IMR-90 (cell line): ENCODE measurements at regions not wholly inside any gene's neighbourhood (a gene's known extent, or its start where the extent isn't known, plus 50 kb on each side); places are given as distances from the start of the nearest gene placed in this dataset.

Experiments used
- ATAC-seq: fragments of 200-7000 bp; cut with Tn5 transposase; 2 replicates; pipeline ENCODE4 v1.9.1; 2020; ENCODE audit warnings: low read depth, mild to moderate bottlenecking, moderate library complexity
- BruUV-seq: library from RNA; stranded (reverse); fragments of 400-500 nt; replicated peaks from 2 replicates; lab custom pipeline; 2021; lab: Mats Ljungman, UMichigan
- CTCF ChIA-PET: fragments of 300-600 bp; formaldehyde crosslinking; extraction: SDS; loops from one replicate; lab custom pipeline; 2021; ENCODE audit warnings: antibody characterized with exemption; lab: Yijun Ruan, JAX
- POLR2A ChIA-PET: fragments of 300-600 bp; sonication (Branson Sonifier 250); formaldehyde crosslinking; loops from one replicate; lab custom pipeline; 2022; ENCODE audit warnings: antibody characterized with exemption; ENCODE audit not compliant: unreplicated experiment; lab: Charles Lee
- DNase-seq: peaks from one replicate; pipeline ENCODE4 v3.0.0; 2013
- H2AFZ ChIP-seq: replicated peaks from 2 replicates; pipeline ENCODE3; 2013; ENCODE audit warnings: low read length, mild to moderate bottlenecking; ENCODE audit not compliant: poor library complexity
- H2AK5ac ChIP-seq: 2 replicates; pipeline ENCODE4 v1.6.1; 2013; ENCODE audit warnings: low read depth, low read length, inconsistent platforms
- H2AK9ac ChIP-seq: replicated peaks from 2 replicates; pipeline ENCODE3; 2013; ENCODE audit warnings: mild to moderate bottlenecking, low read depth, low read length, moderate library complexity; ENCODE audit not compliant: poor library complexity
- H2BK120ac ChIP-seq: 2 replicates; pipeline ENCODE4 v1.6.1; 2013; ENCODE audit warnings: low read depth, low read length, inconsistent platforms
- H2BK15ac ChIP-seq: 3 replicates; pipeline ENCODE4 v1.6.1; 2013; ENCODE audit warnings: low read depth, low read length, inconsistent platforms
- H2BK20ac ChIP-seq: 2 replicates; pipeline ENCODE4 v1.6.1; 2013; ENCODE audit warnings: low read depth, mild to moderate bottlenecking, inconsistent platforms, low read length, moderate library complexity
- H2BK5ac ChIP-seq: 2 replicates; pipeline ENCODE4 v1.6.1; 2013; ENCODE audit warnings: mild to moderate bottlenecking, low read depth, low read length, inconsistent platforms; ENCODE audit not compliant: poor library complexity, severe bottlenecking
- H3K14ac ChIP-seq: replicated peaks from 2 replicates; pipeline ENCODE4 v1.6.1; 2013; ENCODE audit warnings: low read depth, low read length, inconsistent platforms
- H3K18ac ChIP-seq: 2 replicates; pipeline ENCODE4 v1.6.1; 2013; ENCODE audit warnings: low read depth, low read length, control low read depth
- H3K23ac ChIP-seq: 2 replicates; pipeline ENCODE4 v1.6.1; 2013; ENCODE audit warnings: low read depth, low read length, inconsistent platforms
- H3K27ac ChIP-seq: 2 replicates; pipeline ENCODE4 v1.5.1; 2013; ENCODE audit warnings: mild to moderate bottlenecking, control low read depth, low read length; ENCODE audit not compliant: insufficient read depth
- H3K27me3 ChIP-seq: 2 replicates; pipeline ENCODE4 v1.6.1; 2013; ENCODE audit warnings: low read length; ENCODE audit not compliant: control insufficient read depth, insufficient read depth
- H3K36me3 ChIP-seq: 2 replicates; pipeline ENCODE4 v1.6.1; 2013; ENCODE audit warnings: low read length, mixed read lengths; ENCODE audit not compliant: control insufficient read depth, insufficient read depth
- H3K4ac ChIP-seq: 2 replicates; pipeline ENCODE4 v1.6.1; 2013; ENCODE audit warnings: low read depth, low read length, inconsistent platforms
- H3K4me1 ChIP-seq: 2 replicates; pipeline ENCODE4 v1.6.1; 2013; ENCODE audit warnings: low read length, mixed read lengths; ENCODE audit not compliant: control insufficient read depth, insufficient read depth
- H3K4me2 ChIP-seq: 2 replicates; pipeline ENCODE4 v1.6.1; 2013; ENCODE audit warnings: low read depth, mild to moderate bottlenecking, control low read depth, low read length, moderate library complexity
- H3K4me3 ChIP-seq: 2 replicates; pipeline ENCODE4 v1.5.1; 2013; ENCODE audit warnings: low read depth, mild to moderate bottlenecking, control low read depth, low read length, moderate library complexity; ENCODE audit not compliant: insufficient read depth
- H3K56ac ChIP-seq: 2 replicates; pipeline ENCODE4 v1.6.1; 2013; ENCODE audit warnings: low read length, inconsistent platforms; ENCODE audit not compliant: insufficient read depth; ENCODE audit errors: extremely low read depth
- H3K79me1 ChIP-seq, 2 experiments: 2 replicates each; pipeline ENCODE4 v1.6.1; 2013; ENCODE audit warnings: low read length in 2 of 2, inconsistent platforms in 1 of 2, low read depth in 1 of 2
- H3K9ac ChIP-seq: 2 replicates; pipeline ENCODE4 v1.6.1; 2013; ENCODE audit warnings: low read depth, low read length, control low read depth
- H3K9me1 ChIP-seq: 2 replicates; pipeline ENCODE4 v1.6.1; 2013; ENCODE audit warnings: low read length, inconsistent platforms; ENCODE audit not compliant: insufficient read depth
- H3K9me3 ChIP-seq: 2 replicates; pipeline ENCODE4 v1.6.1; 2013; ENCODE audit warnings: low read length; ENCODE audit not compliant: control insufficient read depth, insufficient read depth
- H4K20me1 ChIP-seq: 2 replicates; pipeline ENCODE4 v1.6.1; 2013; ENCODE audit warnings: low read length, inconsistent platforms; ENCODE audit not compliant: insufficient read depth
- H4K5ac ChIP-seq: 2 replicates; pipeline ENCODE4 v1.6.1; 2013; ENCODE audit warnings: mild to moderate bottlenecking, low read depth, low read length, control low read depth
- H4K8ac ChIP-seq, 2 experiments: 2 replicates each; pipeline ENCODE4 v1.6.1; 2013; ENCODE audit warnings: low read depth in 2 of 2, low read length in 2 of 2, control low read depth in 1 of 2, inconsistent platforms in 1 of 2
- H4K91ac ChIP-seq: 2 replicates; pipeline ENCODE4 v1.6.1; 2013; ENCODE audit warnings: low read depth, low read length, inconsistent platforms; ENCODE audit not compliant: insufficient read depth
- BHLHE40 ChIP-seq: fragments of 150-350 bp; IDR thresholded peaks from 2 replicates; pipeline ENCODE4 v1.6.1; 2016; ENCODE audit warnings: mild to moderate bottlenecking, low read depth, low read length
- CEBPB ChIP-seq: IDR thresholded peaks from 2 replicates; pipeline ENCODE4 v1.6.1; 2012; ENCODE audit warnings: low read depth, low read length, improper control_type of control experiment
- CHD1 ChIP-seq: IDR thresholded peaks from 2 replicates; pipeline ENCODE4 v1.6.1; 2012; ENCODE audit warnings: low read depth, low read length, improper control_type of control experiment
- CTCF ChIP-seq: conservative IDR thresholded peaks from 2 replicates; pipeline ENCODE4 v1.5.1; 2012; ENCODE audit warnings: mild to moderate bottlenecking, low read depth, low read length, improper control_type of control experiment
- ELK1 ChIP-seq: fragments of 150-350 bp; IDR thresholded peaks from 2 replicates; pipeline ENCODE4 v1.6.1; 2016; ENCODE audit warnings: low read depth, mild to moderate bottlenecking, low read length, moderate library complexity, borderline replicate concordance
- FOS ChIP-seq: fragments of 150-350 bp; IDR thresholded peaks from 2 replicates; pipeline ENCODE4 v1.6.1; 2016; ENCODE audit warnings: low read depth, low read length
- MAFK ChIP-seq: IDR thresholded peaks from 2 replicates; pipeline ENCODE4 v1.6.1; 2012; ENCODE audit warnings: low read depth, low read length, improper control_type of control experiment
- MAZ ChIP-seq: IDR thresholded peaks from 2 replicates; pipeline ENCODE4 v1.6.1; 2012; ENCODE audit warnings: low read depth, mild to moderate bottlenecking, low read length, improper control_type of control experiment, moderate library complexity, borderline replicate concordance
- MXI1 ChIP-seq: IDR thresholded peaks from 2 replicates; pipeline ENCODE4 v1.6.1; 2012; ENCODE audit warnings: low read depth, mild to moderate bottlenecking, low read length, moderate library complexity, borderline replicate concordance
- NFE2L2 ChIP-seq: fragments of 150-350 bp; IDR thresholded peaks from 2 replicates; pipeline ENCODE4 v1.6.1; 2016; ENCODE audit warnings: low read depth, mild to moderate bottlenecking, low read length
- POLR2A ChIP-seq: IDR thresholded peaks from 2 replicates; pipeline ENCODE4 v1.6.1; 2012; ENCODE audit warnings: mild to moderate bottlenecking, low read depth, low read length
- RAD21 ChIP-seq: IDR thresholded peaks from 2 replicates; pipeline ENCODE4 v1.6.1; 2012; ENCODE audit warnings: low read length, improper control_type of control experiment
- RCOR1 ChIP-seq: IDR thresholded peaks from 2 replicates; pipeline ENCODE4 v1.6.1; 2012; ENCODE audit warnings: mild to moderate bottlenecking, low read length, improper control_type of control experiment; ENCODE audit not compliant: insufficient replicate concordance
- RFX5 ChIP-seq: IDR thresholded peaks from 2 replicates; pipeline ENCODE4 v1.8.0; 2012; ENCODE audit warnings: low read depth, mild to moderate bottlenecking, low read length, moderate library complexity
- SMC3 ChIP-seq: fragments of 150-350 bp; IDR thresholded peaks from 2 replicates; pipeline ENCODE4 v1.6.1; 2016; ENCODE audit warnings: low read depth, mild to moderate bottlenecking, antibody characterized with exemption, low read length, moderate library complexity
- USF2 ChIP-seq: fragments of 150-350 bp; IDR thresholded peaks from 2 replicates; pipeline ENCODE4 v1.6.1; 2017; ENCODE audit warnings: mild to moderate bottlenecking, antibody characterized with exemption, low read length, low read depth
- WGBS, 2 experiments: methylation state at CpG; one replicate each; pipeline versions ENCODE4 v1.1.5 to v1.1.7; 2013; ENCODE audit warnings: missing lambda C conversion rate in 2 of 2; ENCODE audit not compliant: insufficient read length in 1 of 2; ENCODE audit errors: extremely low coverage in 2 of 2; 5-methylcytosine and 5-hydroxymethylcytosine counted together
- dilution Hi-C: fragments of 300-500 bp; cut with HindIII; formaldehyde crosslinking; loops from one replicate; pipeline ENCODE4 v1.14.3; 2018; ENCODE audit warnings: low sequenced_read_pairs; ENCODE audit not compliant: unreplicated experiment
- in situ Hi-C: fragments of 300-500 bp; cut with MboI; formaldehyde crosslinking; loops from 3 replicates; pipeline ENCODE4 v1.14.3; 2019; ENCODE audit warnings: low sequenced_read_pairs, inconsistent platforms, mixed read lengths
- intact Hi-C: fragments of 100-400 bp; cut with micrococcal nuclease; formaldehyde crosslinking; loops from 2 replicates; pipeline ENCODE4 v1.10.0; 2022

GRCh38 chrX:7318661-7319060 lies 170.7 kb upstream of the PUDP start:
- H3K36me3 ChIP-seq: no peaks in the 10 kb centered on the region
- H3K56ac ChIP-seq: no peak overlapping the region
- H3K9me1 ChIP-seq: 0 out of 2 replicates have a peak, but pooled peaks cover 4% of the 10 kb centered on the region
- H2BK20ac ChIP-seq: no peak overlapping the region
- DNase-seq (no peak), ATAC-seq (no peak)
- H4K91ac ChIP-seq: no peak overlapping the region
- H3K27ac ChIP-seq: peak overlapping the region; percentile 9; the same call in 1 of the 2 replicates
- in situ Hi-C loops: no loop called here
- H3K4ac ChIP-seq: peak overlapping the region; percentile 7; the same call in 1 of the 2 replicates
- H3K14ac ChIP-seq: no peak overlapping the region
- H4K5ac ChIP-seq: peak overlapping the region; percentile 47
- ChIA-PET CTCF (no interaction called here), POLR2A (no interaction called here)
- peak overlapping the region; percentile 38 for H2AFZ ChIP-seq
- H3K23ac ChIP-seq: no peak overlapping the region
- no peak overlapping the region for H3K4me3 ChIP-seq
- H2AK5ac ChIP-seq: no peak overlapping the region; the same call in 1 of the 2 replicates
- no peak for TF ChIP-seq FOS
- no peak for TF ChIP-seq MXI1
- TF ChIP-seq ELK1: no peak
- no peak for TF ChIP-seq USF2
- no peak for TF ChIP-seq SMC3
- TF ChIP-seq POLR2A: no peak
- TF ChIP-seq MAFK: no peak
- no peak for TF ChIP-seq CTCF
- no peak for TF ChIP-seq RFX5
- no peak for TF ChIP-seq CEBPB
- TF ChIP-seq MAZ: no peak
- no peak for TF ChIP-seq CHD1
- no peak for TF ChIP-seq BHLHE40
- no peak for TF ChIP-seq NFE2L2
- no peak for TF ChIP-seq RCOR1
- TF ChIP-seq RAD21: no peak
- H3K4me2 ChIP-seq: 0 out of 2 replicates have a peak overlapping the region, but pooled peaks have one; percentile 17
- no peaks in the 10 kb centered on the region for H3K79me1 ChIP-seq
- H3K9ac ChIP-seq: no peak overlapping the region
- no peaks in the 10 kb centered on the region for H4K20me1 ChIP-seq
- intact Hi-C loops: loop anchor here (5.0 kb wide), 1 partner anchor 46 kb away; no protein-coding TSS in a partner anchor
- H3K9me3 ChIP-seq: no peaks in the 10 kb centered on the region
- BruUV-seq: no TSS peak
- H3K27me3 ChIP-seq: no peaks in the 10 kb centered on the region
- H2AK9ac ChIP-seq: no peak overlapping the region
- H3K4me1 ChIP-seq: peaks cover 9% of the 10 kb centered on the region
- no peak overlapping the region; a peak in 1 of 4 replicates for H4K8ac ChIP-seq
- H2BK15ac ChIP-seq: no peak overlapping the region
- WGBS, 2 experiments: no CpG with 5 or more reads among the region's 2 CpGs
- peak overlapping the region; percentile 54 for H3K18ac ChIP-seq
- dilution Hi-C loops: no loop called here
- H2BK120ac ChIP-seq: peak overlapping the region; percentile 5; the same call in 1 of the 2 replicates
- H2BK5ac ChIP-seq: peak overlapping the region; percentile 29
